HG02763 (cell line): ENCODE measurements at regions not wholly inside any gene's neighbourhood (a gene's known extent, or its start where the extent isn't known, plus 50 kb on each side); places are given as distances from the start of the nearest gene placed in this dataset.

Source experiments
- ATAC-seq: cut with Tn5 transposase; IDR thresholded peaks from one replicate; pipeline ENCODE4 v1.9.1; 2021; ENCODE audit warnings: mild to moderate bottlenecking, moderate library complexity; ENCODE audit not compliant: unreplicated experiment

- ATAC-seq = no peak
These were observed 152.3 kb upstream of the ZNF516 start for GRCh38 chr18:76647322-76647721.

GRCh38 chr18:76644580-76644979, 149.5 kb upstream of the ZNF516 start:
- ATAC-seq = no peak

- ATAC-seq = no peak
These were observed 149.0 kb upstream of the ZNF516 start for GRCh38 chr18:76643996-76644395.

- no peak for ATAC-seq
These were observed 148.2 kb upstream of the ZNF516 start for GRCh38 chr18:76643199-76643598.

GRCh38 chr18:76640438-76640837, 145.4 kb upstream of the ZNF516 start:
- no peak for ATAC-seq

- ATAC-seq = no peak
These were observed 139.5 kb upstream of the ZNF516 start for GRCh38 chr18:76634564-76634963.

- ATAC-seq = no peak
These were observed 138.7 kb upstream of the ZNF516 start for GRCh38 chr18:76633588-76634269.

GRCh38 chr18:76627444-76627843, 132.4 kb upstream of the ZNF516 start:
- no peak for ATAC-seq

GRCh38 chr18:76626991-76627390, 131.9 kb upstream of the ZNF516 start:
- ATAC-seq = no peak

- no peak for ATAC-seq
These were observed 127.6 kb upstream of the ZNF516 start for GRCh38 chr18:76622651-76623050.

- ATAC-seq = no peak
These were observed 126.9 kb upstream of the ZNF516 start for GRCh38 chr18:76621782-76622495.

GRCh38 chr18:76621226-76621625, 126.2 kb upstream of the ZNF516 start:
- no peak for ATAC-seq

GRCh38 chr18:76620321-76621170, 125.5 kb upstream of the ZNF516 start:
- no peak for ATAC-seq

- no peak for ATAC-seq
These were observed 124.7 kb upstream of the ZNF516 start for GRCh38 chr18:76619621-76620315.

- ATAC-seq = no peak
These were observed 124.2 kb upstream of the ZNF516 start for GRCh38 chr18:76619261-76619620.

GRCh38 chr18:76618721-76619120, 123.7 kb upstream of the ZNF516 start:
- no peak for ATAC-seq

GRCh38 chr18:76616373-76616772, 121.3 kb upstream of the ZNF516 start:
- no peak for ATAC-seq

GRCh38 chr18:76615065-76615733, 120.2 kb upstream of the ZNF516 start:
- ATAC-seq = no peak

GRCh38 chr18:76613755-76614120, 118.7 kb upstream of the ZNF516 start:
- ATAC-seq = no peak

- ATAC-seq = no peak
These were observed 118.2 kb upstream of the ZNF516 start for GRCh38 chr18:76613053-76613754.
